ENCODE measurements at regions not wholly inside any gene's neighbourhood (a gene's known extent, or its start where the extent isn't known, plus 50 kb on each side); places are given as distances from the start of the nearest gene placed in this dataset.

- DNase-seq (ENCODE audit: low read depth in 2 of 2): no peak
Observed at GRCh38 chr17:79153367-79154130, 78.9 kb downstream of the ENGASE start.

- DNase-seq (ENCODE audit: low read depth in 2 of 2): no peak
Observed at GRCh38 chr17:79152636-79153035, 78.0 kb downstream of the ENGASE start.

GRCh38 chr17:79152110-79152509, 77.5 kb downstream of the ENGASE start:
- no peak for DNase-seq (ENCODE audit: low read depth in 2 of 2)

- DNase-seq (ENCODE audit: low read depth in 2 of 2): no peak
Observed at GRCh38 chr17:79150799-79151198, 76.2 kb downstream of the ENGASE start.

- no peak for DNase-seq (ENCODE audit: low read depth in 2 of 2)
Observed at GRCh38 chr17:79150035-79150733, 75.6 kb downstream of the ENGASE start.

GRCh38 chr17:79148584-79148983, 74.0 kb downstream of the ENGASE start:
- DNase-seq (ENCODE audit: low read depth in 2 of 2): no peak

GRCh38 chr17:79147746-79148506, 73.3 kb downstream of the ENGASE start:
- no peak for DNase-seq (ENCODE audit: low read depth in 2 of 2)

- DNase-seq (ENCODE audit: low read depth in 2 of 2): no peak
Observed at GRCh38 chr17:79146562-79146961, 71.9 kb downstream of the ENGASE start.

GRCh38 chr17:79145548-79145947, 70.9 kb downstream of the ENGASE start:
- DNase-seq (ENCODE audit: low read depth in 2 of 2): no peak

GRCh38 chr17:79144133-79144532, 69.5 kb downstream of the ENGASE start:
- DNase-seq (ENCODE audit: low read depth in 2 of 2): no peak

GRCh38 chr17:79142375-79142774, 67.8 kb downstream of the ENGASE start:
- no peak for DNase-seq (ENCODE audit: low read depth in 2 of 2)

GRCh38 chr17:79141578-79142355, 67.1 kb downstream of the ENGASE start:
- no peak for DNase-seq (ENCODE audit: low read depth in 2 of 2)

- no peak for DNase-seq (ENCODE audit: low read depth in 2 of 2)
Observed at GRCh38 chr17:79138826-79139225, 64.2 kb downstream of the ENGASE start.

GRCh38 chr17:79137789-79138165, 63.2 kb downstream of the ENGASE start:
- no peak for DNase-seq (ENCODE audit: low read depth in 2 of 2)

- no peak for DNase-seq (ENCODE audit: low read depth in 2 of 2)
Observed at GRCh38 chr17:79137015-79137788, 62.6 kb downstream of the ENGASE start.

- no peak for DNase-seq (ENCODE audit: low read depth in 2 of 2)
Observed at GRCh38 chr17:79136596-79136995, 62.0 kb downstream of the ENGASE start.

Measured in stimulated activated CD8-positive, alpha-beta memory T cell treated with anti-CD3 and anti-CD28 coated beads, Interleukin-2, amount 100 ng/mL, for 1 hour (primary cell).